Fibroblast of mammary gland (primary cell): ENCODE measurements at regions not wholly inside any gene's neighbourhood (a gene's known extent, or its start where the extent isn't known, plus 50 kb on each side); places are given as distances from the start of the nearest gene placed in this dataset.

Source experiments
- DNase-seq: peaks from one replicate; pipeline ENCODE4 v3.0.0-alpha.2; 2010; ENCODE audit warnings: low read depth
- H3K4me3 ChIP-seq: 2 replicates; pipeline ENCODE4 v1.5.1; 2011; ENCODE audit warnings: low read depth, mild to moderate bottlenecking, low read length, moderate library complexity; ENCODE audit not compliant: control insufficient read depth
- CTCF ChIP-seq: conservative IDR thresholded peaks from 2 replicates; pipeline ENCODE4 v1.5.1; 2011; ENCODE audit warnings: low read depth, low read length, inconsistent platforms; ENCODE audit not compliant: control insufficient read depth, insufficient read depth

GRCh38 chr6:55666606-55667225 is 87.7 kb upstream of the HMGCLL1 start:
- H3K4me3 ChIP-seq, result no peak overlapping the region
- no peak for TF ChIP-seq CTCF
- DNase-seq, result no peak

- TF ChIP-seq CTCF, result no peak
- H3K4me3 ChIP-seq, result no peak overlapping the region
- no peak for DNase-seq
Observed at GRCh38 chr6:55666037-55666436, 87.0 kb upstream of the HMGCLL1 start.

GRCh38 chr6:55664591-55665587 is 85.9 kb upstream of the HMGCLL1 start:
- no peak for TF ChIP-seq CTCF
- DNase-seq, result peak; percentile 46
- no peak overlapping the region for H3K4me3 ChIP-seq

- H3K4me3 ChIP-seq, result no peak overlapping the region
- DNase-seq, result no peak
- TF ChIP-seq CTCF, result no peak
Observed at GRCh38 chr6:55663914-55664313, 84.9 kb upstream of the HMGCLL1 start.

- DNase-seq, result no peak
- TF ChIP-seq CTCF, result no peak
- no peak overlapping the region for H3K4me3 ChIP-seq
Observed at GRCh38 chr6:55659304-55659703, 80.3 kb upstream of the HMGCLL1 start.

- H3K4me3 ChIP-seq, result no peak overlapping the region
- no peak for TF ChIP-seq CTCF
- DNase-seq, result no peak
Observed at GRCh38 chr6:55654445-55654844, 75.5 kb upstream of the HMGCLL1 start.
